GM19468 (cell line): ENCODE measurements at regions not wholly inside any gene's neighbourhood (a gene's known extent, or its start where the extent isn't known, plus 50 kb on each side); places are given as distances from the start of the nearest gene placed in this dataset.
"Not testable (repeated sequence)": the region's sequence is repeated elsewhere in the genome, so short reads cannot be mapped to it uniquely, and the experiment has no call there.

ENCODE experiments used
- ATAC-seq: cut with Tn5 transposase; IDR thresholded peaks from one replicate; pipeline ENCODE4 v1.9.1; 2021; ENCODE audit warnings: mild to moderate bottlenecking, moderate library complexity, moderate number of reproducible peaks; ENCODE audit not compliant: unreplicated experiment; ENCODE audit errors: extremely low read depth

DNA sequence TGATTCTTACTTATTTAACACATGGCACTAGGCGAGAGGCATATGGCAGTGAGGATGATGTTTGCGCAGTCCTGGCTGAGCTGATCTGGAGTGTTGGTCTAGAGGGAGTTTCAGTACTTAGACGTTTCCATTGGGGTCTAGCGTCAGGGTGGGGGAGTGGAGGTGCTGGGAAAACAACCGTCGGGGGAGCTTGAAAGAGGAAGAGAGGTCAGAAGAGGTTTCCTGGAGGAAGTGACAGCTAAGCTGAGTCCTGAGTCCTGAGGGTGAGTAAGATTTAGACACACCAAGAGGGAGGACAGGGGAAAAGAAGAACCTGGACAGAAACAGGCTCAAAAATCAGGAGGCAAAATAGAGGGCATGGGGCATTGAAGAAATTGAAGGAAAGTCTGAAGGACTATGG, 81.4 kb downstream of the ALOX5AP start:
- ATAC-seq = no peak

DNA sequence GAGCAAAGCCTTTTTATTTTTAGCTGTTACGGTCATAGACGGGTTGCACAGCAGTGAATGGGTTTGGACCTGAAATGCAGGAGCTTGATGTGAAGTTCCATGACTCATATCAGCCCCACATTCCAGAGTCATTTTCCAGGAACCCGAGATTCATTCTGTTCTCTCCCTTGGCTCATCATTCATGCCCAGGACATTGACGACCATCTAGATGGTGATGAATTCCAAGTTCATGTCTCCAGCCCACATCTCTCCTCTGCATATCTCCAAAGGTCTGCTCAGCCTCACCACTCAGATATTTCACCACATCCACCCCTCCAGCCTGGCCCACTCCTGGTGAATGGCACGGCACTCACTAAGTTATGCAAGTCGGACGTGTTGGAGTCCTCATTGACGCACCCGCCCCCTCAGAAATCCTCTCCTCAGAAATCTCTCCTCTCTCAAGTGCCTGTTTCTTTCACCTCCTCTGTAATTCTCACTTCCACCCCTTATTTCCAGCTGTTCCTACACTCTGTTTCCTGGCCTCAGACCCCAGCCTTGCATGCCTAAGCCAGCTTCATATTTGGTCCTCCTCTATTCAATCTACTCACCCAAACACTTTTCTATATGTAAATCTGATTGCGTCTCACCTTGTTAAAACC, 83.1 kb downstream of the ALOX5AP start:
- ATAC-seq = no peak

DNA sequence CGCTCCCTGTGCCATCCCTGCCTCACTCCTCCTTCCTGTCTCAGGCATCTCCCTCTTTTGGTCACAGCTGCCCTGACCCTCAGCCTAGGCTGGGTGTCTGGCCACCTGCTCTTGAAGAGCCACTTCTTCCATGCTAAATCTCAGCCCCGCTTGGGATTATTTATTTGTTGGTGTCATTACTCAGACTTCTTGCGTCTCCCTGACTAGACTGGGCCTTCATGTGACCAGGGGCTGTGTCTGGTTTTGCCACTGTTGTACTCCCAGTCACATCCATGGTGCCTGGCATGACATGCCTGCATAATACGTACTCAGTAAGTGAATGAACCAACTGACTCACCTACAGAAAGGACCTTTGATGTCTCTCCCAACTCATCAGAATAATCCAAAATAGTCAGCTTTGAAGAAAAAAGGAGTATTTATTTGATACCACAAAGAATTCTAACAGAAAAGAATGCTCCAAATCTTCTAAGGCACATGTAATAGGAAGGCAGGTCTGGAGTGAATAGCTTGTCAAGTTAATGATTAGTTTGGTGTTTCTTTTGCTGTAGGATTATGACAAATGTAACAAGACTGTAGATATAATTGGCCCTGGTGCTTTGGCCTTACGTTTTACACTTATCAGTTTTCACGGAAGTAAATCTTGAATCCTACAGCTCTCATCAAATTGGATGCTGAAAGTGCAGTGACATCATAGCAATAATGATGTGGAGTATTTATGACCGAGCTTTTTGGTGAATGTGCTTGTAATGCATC, 84.0 kb downstream of the ALOX5AP start:
- ATAC-seq = no peak

DNA sequence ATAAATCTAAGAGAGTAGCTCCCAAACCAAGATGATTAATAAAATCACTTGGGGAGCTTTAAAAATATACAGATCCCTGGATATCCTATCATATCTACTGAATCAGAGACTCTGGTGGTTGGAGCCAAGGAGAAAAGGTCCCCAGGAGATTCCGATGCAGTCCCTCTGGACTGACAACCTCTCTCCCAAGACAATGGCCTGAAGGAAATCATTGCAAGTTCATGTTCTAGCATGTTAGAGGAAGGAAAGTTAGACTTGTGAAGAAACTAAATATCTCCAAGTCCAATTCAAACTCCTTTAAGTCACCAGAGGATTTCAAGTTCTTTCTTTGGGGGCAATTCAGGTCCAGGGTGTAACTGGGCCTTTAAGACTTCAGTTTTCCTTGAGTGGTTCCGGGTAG, 84.7 kb upstream of the MEDAG start:
- ATAC-seq = no peak

DNA sequence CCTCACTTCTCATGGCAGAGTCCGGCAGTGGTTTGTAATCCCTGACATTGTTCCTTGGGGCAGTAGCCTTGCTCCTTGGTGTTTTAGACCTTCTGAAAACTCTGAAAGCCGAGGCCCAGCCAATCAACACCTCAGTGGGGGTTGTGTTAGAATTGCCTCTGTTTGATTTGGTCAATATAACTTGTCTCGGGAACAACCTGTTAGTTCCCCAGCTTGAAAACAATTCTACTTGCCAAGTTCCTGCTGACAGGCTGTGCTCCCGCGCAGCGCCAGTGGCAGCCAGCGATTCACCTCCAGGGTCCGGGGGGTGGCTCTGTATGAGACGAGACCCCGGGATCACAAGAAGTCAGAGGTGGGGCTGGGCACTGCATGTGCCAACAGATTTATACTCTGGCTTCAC, 81.4 kb upstream of the MEDAG start:
- ATAC-seq = no peak

DNA sequence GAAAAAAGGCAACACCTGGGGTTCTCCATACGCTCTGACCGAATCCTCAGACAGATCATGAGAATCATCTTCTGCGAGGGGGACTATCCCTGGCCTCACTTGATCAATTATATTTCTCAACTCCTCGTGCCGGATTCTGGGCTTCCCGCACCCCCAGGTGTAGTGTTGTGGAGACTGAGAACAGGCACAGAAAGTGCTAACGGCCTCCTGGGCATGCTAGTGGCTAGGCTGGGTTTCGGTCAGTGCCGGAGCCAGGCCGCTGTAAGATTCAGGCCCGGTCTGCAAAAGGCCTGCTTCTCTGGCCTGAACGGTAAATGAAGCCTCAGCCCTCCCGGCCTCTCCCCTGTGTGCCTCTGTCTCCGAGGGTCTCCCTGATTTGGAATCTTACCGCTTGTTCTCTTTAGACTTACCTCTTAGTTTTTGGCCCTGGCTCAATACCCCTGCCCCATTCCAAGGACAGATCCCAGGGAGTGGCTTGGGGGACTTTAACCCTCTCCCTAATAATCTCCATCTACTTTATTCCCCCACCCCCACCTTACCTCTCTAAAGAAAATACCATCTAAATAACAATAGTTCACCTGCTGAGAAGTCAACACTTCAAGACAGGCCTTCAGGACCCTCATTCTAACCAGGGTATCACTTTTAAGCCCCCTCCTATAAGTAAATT, 79.0 kb upstream of the MEDAG start:
- ATAC-seq = no peak

DNA sequence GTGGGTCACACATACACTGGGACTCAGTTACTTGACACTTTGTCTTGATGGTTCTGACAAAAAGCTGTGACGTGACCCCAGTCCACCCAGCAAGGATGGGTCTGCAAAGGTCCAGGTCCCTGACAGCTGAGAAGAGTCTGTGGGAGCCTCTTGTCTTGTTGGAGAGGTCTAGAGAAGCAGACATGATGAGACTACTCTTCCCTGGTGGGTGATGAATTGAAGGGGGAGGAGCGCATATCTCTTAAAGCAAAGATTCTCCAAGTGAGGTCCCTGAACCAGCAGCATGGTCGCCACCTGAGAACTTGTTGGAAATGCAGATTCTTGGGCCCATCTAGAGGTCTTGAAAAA, 78.5 kb upstream of the MEDAG start:
- no peak for ATAC-seq

DNA sequence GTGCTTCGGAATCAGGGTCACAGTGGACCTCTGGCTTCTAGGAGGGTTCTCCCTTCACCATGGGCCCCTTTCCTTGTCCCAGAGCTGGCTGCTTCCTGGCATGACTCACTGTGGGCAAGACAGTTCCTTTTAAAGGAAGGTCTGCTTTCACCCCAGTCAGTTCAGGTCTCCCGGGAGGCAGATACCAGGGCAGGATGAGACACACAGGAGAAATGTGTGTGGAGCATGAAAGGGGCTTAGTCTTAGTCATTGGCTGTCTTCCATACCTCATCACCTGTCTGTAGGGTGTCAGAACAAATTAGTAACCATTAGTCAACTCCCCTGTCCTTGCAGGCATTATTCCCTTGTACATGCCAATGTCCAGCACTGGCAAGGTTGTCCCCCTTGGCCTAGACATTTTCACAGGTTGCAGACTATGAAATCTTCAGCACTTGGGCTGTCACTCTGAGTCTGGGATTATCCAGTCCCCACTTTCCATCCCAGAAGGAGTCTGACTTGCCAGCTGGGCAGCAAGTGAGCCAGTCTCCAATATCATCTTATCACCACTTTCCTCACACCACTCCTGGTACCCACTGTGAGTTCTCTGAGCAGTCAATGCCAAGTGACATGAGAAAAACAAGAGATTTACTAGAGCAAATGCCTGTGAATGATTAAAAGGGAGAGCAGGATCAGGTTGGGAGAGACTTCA, 76.8 kb upstream of the MEDAG start:
- no peak for ATAC-seq

DNA sequence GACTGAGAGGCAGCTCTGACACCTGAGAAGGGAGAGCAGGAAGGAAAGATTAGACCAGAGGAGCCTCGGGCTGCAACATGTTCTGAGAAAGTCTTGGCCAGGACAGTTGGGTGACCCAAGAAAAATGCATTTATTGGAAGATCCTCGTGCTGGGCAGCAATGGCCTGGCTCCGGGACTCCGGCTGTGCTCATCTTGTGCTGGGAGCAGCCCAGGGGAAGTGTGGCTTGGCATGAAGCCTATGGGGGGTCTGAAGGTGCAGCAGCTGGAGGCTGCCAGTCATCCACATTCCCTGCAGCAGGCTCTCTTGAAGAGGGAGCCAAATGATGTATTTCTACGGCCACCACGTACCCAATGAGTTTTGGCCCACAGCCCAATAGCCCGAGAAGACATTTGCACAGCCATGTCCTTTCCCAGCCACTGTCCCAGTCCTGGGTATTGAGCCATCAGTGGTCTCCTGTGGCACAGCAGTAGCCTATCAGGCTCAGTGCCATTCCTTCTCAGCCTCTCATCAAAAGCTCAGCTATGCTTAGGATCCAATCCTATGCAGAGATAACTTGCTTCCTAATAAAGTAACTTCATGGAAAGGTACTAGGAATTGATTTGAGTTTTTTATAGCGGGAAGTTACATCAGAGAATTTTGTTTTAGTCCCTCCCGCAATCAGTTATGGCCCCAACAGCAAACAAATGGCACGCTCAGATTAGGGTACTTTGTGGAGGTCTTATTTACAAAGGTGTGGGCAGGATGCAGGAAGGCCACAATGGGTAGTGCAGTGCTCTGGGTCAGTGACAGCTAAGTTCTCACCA, 76.0 kb upstream of the MEDAG start:
- ATAC-seq = no peak

DNA sequence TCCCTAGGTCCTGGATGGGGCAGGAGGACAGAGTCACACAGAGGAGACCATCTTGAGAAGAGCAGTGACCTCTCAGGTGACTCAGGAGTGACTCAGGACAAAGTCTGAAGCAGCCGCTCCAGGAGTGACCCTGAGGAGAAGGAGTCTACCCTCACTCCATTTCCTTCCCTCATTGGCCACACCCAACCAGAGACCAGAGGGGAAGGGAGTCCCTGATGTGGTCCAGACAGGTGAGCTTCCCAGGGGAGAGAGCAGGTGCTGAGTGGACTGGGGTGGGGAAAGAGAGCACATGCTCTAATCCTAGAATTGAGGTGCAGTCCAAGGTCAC, 75.5 kb upstream of the MEDAG start:
- no peak for ATAC-seq

DNA sequence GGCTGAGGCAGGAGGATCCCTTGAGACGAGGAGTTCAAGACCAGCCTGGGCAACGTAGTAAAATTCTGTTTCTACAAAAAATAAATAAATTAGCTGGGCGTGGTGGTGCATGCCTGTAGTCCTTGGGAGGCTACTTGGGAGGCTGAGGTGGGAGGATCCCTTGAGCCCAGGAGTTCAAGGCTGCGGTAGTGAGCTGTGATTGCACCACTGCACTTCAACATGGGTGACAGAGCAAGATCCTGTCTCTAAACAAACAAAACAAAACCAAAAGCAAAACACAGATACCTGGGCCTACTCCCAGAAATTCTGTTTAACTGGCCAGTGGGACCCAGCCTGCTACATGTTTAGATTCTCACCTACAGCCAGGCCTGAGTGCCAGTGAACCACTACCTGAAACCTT, 74.6 kb upstream of the MEDAG start:
- no peak for ATAC-seq

DNA sequence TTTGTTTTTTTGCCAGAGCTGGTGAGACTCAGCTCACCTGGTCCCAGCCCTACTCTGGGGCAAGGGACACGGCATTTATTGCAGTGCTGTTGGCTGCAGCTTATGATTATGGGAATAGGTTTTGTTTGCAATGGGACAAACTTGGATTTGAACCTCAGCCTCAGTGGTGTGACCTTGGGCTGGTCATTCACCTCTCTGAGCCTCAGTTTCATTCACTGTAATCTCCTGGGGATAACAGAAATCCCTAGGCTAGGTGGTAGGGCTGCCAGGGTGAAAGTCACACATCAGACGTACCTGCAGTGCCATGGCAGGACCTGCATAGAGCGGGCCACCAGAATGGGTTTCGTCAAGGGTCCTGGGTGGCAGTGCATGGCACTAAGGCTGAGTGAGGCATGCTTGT, 73.7 kb upstream of the MEDAG start:
- ATAC-seq = no peak

DNA sequence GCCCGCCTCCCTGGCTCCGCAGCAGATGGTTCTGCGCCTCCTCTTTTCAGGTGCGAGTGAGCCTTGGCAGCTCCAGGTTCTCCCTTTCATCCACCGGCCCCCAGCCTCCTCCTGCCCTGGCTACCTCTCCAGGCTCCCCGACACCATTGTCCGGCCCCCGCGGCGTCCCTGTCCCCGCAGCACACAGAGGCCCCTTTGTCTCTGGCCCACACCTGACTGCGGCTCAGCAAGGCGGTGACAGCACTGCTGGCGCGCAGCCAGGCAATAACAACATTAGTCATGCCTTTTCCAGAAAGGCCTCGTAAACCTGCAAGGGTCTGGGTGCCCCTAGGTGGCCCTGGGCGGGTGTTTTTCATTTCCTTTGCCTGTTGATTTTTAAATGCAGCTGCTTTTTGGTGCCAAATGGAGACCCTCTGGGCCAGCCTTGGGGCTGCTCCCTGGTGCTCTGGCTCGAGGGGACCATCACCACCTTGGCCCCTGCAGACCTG, 73.2 kb upstream of the MEDAG start:
- ATAC-seq = no peak

DNA sequence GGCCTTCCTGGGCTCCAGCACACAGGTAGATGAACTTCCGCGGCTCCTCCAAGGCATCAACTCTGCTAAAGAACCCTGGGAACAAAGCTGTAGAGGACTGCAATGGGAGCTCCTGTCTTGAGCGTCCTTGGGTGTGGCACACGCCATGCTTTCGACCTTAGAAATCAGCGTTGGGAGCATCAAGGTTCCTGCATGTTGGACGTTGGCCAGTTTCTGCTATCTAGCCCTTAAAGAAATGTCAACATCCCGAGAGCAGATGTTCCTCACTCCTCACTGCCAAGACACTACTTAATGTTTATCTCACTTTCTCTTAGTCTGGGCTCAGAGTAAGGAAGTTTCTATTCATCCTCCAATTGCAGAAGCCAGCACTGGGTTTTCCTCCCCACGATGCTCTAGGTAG, 70.6 kb upstream of the MEDAG start:
- ATAC-seq = no peak

DNA sequence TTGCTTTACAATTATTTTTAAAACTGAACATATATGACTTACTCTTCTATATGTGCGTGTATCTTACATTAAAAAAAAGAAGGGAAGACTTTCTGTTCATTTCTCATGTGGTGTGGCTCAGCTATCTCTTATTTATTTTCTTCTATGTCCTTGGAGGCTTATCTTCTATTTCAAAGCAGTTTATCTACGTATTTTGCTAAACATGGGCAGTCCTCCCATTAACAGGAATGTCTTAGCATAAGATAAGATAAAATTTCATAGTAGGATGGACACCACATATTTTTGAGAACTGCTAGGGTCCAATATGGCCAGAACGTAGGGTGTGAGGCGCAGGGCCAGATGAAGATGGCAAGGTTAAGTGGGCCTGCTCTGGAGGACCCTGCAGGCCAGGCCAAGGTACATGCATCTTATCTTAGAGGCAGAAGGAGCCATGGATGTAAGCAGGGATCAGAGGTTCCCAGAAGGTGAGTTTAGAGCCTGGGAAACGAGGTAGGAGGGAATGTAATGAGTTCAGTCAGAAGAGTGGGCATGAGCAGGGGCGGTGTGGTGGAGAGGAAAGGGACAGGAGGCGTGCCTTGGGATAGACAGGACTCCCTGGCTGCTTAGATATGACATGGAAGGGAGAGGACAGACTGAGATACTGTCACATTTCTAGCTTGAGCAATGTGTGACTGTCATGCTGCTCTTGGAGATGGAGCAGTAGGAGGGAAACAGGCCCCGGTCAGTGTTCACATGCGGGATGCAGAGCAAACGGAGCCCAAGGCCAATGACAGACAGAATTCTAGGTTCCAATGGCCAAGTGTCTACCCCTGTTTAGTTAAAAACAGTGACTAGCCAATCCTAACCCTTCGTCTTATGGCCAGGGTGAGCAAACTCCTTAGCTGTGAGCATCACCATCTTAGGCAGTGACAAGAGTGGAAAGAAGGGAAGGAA, 68.6 kb upstream of the MEDAG start:
- ATAC-seq = no peak

DNA sequence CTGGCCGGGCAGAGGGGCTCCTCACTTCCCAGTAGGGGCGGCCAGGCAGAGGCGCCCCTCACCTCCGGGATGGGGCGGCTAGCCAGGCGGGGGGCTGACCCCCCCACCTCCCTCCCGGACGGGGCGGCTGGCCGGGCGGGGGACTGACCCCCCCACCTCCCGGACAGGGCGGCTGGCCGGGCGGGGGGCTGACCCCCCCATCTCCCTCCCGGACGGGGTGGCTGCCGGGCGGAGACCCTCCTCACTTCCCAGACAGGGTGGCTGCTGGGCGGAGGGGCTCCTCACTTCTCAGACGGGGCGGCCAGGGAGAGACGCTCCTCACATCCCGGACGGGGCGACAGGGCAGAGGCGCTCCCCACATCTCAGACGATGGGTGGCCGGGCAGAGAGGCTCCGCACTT, 66.4 kb upstream of the MEDAG start:
- not testable (repeated sequence) for ATAC-seq

DNA sequence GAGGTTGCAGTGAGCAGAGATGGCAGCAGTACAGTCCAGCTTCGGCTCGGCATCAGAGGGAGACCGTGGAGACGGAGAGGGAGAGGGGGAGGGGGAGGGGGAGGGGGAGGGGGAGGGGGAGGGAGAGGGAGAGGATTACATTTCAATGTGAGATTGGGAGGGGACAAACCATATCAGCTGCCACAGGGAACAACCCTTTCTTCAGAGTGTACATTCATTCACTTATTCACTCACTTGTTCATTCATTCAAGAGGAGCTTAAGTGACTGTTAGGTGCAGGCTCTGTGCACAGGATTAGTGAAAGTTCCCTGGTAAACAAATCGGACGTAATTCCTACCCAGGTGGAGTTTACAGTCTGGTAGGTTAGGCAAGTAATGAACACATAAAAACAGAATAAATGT, 65.6 kb upstream of the MEDAG start:
- no peak for ATAC-seq

DNA sequence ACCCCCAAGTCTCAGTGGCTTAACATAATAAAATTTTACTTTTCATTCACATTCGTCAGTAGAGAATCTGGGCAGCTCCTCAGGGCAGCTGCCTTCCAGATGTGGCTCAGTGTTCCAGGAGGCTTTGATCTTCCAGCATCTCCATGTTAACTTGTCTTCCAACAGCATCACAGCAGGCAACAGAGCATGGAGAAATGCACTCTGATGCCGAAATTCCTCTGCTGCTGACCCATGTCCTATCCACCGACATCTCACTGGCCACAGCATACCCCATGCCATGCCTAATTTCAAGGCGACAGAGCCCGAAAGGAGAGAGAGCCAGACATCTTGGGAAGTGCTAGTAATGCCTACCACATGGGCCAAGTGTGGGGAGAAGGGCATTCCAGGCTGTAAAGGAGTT, 64.9 kb upstream of the MEDAG start:
- ATAC-seq = no peak

DNA sequence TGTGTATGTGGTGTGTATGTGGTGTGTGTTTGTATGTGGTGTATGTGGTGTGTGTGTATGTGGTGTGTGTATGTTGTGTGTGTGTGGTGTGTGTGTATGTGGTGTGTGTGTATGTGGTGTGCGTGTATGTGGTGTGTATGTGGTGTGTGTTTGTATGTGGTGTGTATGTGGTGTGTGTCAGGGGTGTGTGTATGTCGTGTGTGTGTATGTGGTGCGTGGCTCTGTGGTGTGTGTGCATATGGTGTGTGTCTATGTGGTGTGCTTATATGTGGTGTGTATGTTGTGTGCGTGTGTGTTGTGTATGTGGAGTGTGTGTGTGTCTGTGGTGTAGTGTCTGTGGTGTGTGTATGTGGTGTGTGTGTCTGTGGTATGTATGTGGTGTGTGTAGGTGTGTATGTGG, 62.5 kb upstream of the MEDAG start:
- no peak for ATAC-seq
